ENCODE measurements at regions not wholly inside any gene's neighbourhood (a gene's known extent, or its start where the extent isn't known, plus 50 kb on each side); places are given as distances from the start of the nearest gene placed in this dataset.
"Not testable (repeated sequence)": the region's sequence is repeated elsewhere in the genome, so short reads cannot be mapped to it uniquely, and the experiment has no call there.

GRCh38 chr5:159522841-159523240 is 192.6 kb upstream of the IL12B start:
- no peaks in the 10 kb centered on the region for H3K9me3 ChIP-seq (ENCODE audit: insufficient read depth, low read length, severe bottlenecking)
- H4K20me1 ChIP-seq (ENCODE audit: insufficient read depth, low read length) = no peaks in the 10 kb centered on the region
- no peak overlapping the region for H3K27ac ChIP-seq (ENCODE audit: low read length)
- no peak overlapping the region for H3K4me3 ChIP-seq (ENCODE audit: low read depth in 1 of 2, low read length in 2 of 2)
- no peaks in the 10 kb centered on the region for H3K27me3 ChIP-seq (ENCODE audit: insufficient read depth, low read length, poor library complexity)
- H2AFZ ChIP-seq (ENCODE audit: low read depth, low read length) = no peak overlapping the region
- ATAC-seq (ENCODE audit: insufficient read depth, low read depth) = no peak
- no peak for DNase-seq
- H3K36me3 ChIP-seq (ENCODE audit: insufficient read depth, low read length) = no peaks in the 10 kb centered on the region
- H3K4me1 ChIP-seq (ENCODE audit: insufficient read depth, low read length) = no peaks in the 10 kb centered on the region
- H3K79me2 ChIP-seq (ENCODE audit: insufficient read depth, low read length) = no peaks in the 10 kb centered on the region
- no peak overlapping the region for H3K4me2 ChIP-seq (ENCODE audit: insufficient read depth, low read length)
- H3K9ac ChIP-seq (ENCODE audit: low read depth, low read length) = no peak overlapping the region
- TF ChIP-seq, protein P1, sequence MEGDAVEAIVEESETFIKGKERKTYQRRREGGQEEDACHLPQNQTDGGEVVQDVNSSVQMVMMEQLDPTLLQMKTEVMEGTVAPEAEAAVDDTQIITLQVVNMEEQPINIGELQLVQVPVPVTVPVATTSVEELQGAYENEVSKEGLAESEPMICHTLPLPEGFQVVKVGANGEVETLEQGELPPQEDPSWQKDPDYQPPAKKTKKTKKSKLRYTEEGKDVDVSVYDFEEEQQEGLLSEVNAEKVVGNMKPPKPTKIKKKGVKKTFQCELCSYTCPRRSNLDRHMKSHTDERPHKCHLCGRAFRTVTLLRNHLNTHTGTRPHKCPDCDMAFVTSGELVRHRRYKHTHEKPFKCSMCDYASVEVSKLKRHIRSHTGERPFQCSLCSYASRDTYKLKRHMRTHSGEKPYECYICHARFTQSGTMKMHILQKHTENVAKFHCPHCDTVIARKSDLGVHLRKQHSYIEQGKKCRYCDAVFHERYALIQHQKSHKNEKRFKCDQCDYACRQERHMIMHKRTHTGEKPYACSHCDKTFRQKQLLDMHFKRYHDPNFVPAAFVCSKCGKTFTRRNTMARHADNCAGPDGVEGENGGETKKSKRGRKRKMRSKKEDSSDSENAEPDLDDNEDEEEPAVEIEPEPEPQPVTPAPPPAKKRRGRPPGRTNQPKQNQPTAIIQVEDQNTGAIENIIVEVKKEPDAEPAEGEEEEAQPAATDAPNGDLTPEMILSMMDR (IDR thresholded peaks at IDR 0.05; ENCODE audit: borderline replicate concordance, extremely low read depth, low read length, poor library complexity, severe bottlenecking) = no peak
- TF ChIP-seq EZH2 (IDR thresholded peaks at IDR 0.05; ENCODE audit: borderline replicate concordance, low read depth, low read length, severe bottlenecking) = no peak

- not testable (repeated sequence) for H3K79me2 ChIP-seq (ENCODE audit: insufficient read depth, low read length); H3K4me1 ChIP-seq (ENCODE audit: insufficient read depth, low read length); ATAC-seq (ENCODE audit: insufficient read depth, low read depth); H3K36me3 ChIP-seq (ENCODE audit: insufficient read depth, low read length); DNase-seq; H4K20me1 ChIP-seq (ENCODE audit: insufficient read depth, low read length); H3K4me2 ChIP-seq (ENCODE audit: insufficient read depth, low read length); H3K9ac ChIP-seq (ENCODE audit: low read depth, low read length); H3K9me3 ChIP-seq (ENCODE audit: insufficient read depth, low read length, severe bottlenecking); H3K4me3 ChIP-seq (ENCODE audit: low read depth in 1 of 2, low read length in 2 of 2); H3K27ac ChIP-seq (ENCODE audit: low read length); H2AFZ ChIP-seq (ENCODE audit: low read depth, low read length); H3K27me3 ChIP-seq (ENCODE audit: insufficient read depth, low read length, poor library complexity)
These were observed 194.0 kb upstream of the IL12B start for GRCh38 chr5:159524279-159524678.

DNA sequence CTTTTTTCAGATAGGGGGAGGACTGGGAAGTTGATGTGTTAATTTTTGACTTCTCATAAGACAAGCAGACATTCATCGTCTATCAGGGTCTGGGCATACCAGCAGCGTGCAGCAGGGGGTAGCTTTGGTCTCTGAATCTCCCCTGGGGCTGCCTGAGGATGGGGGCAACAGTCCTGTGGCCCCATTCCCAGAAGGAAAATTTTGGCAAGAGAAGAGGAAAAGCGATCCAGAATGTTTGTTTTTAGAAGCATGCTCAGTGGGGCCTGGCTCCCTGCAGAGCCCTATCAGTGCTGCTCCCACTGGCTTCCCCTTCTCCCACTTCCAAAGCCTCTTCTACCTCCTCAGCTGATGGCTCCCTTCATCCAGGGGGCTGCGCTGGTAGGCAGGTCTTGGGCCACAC is 194.8 kb upstream of the IL12B start:
- H3K9ac ChIP-seq (ENCODE audit: low read depth, low read length) = no peak overlapping the region
- DNase-seq (no peak), ATAC-seq (ENCODE audit: insufficient read depth, low read depth) (no peak)
- no peaks in the 10 kb centered on the region for H4K20me1 ChIP-seq (ENCODE audit: insufficient read depth, low read length)
- H3K27me3 ChIP-seq (ENCODE audit: insufficient read depth, low read length, poor library complexity) = no peaks in the 10 kb centered on the region
- H3K9me3 ChIP-seq (ENCODE audit: insufficient read depth, low read length, severe bottlenecking) = no peaks in the 10 kb centered on the region
- H3K4me3 ChIP-seq (ENCODE audit: low read depth in 1 of 2, low read length in 2 of 2) = no peak overlapping the region
- H3K79me2 ChIP-seq (ENCODE audit: insufficient read depth, low read length) = no peaks in the 10 kb centered on the region
- H3K36me3 ChIP-seq (ENCODE audit: insufficient read depth, low read length) = no peaks in the 10 kb centered on the region
- H3K4me2 ChIP-seq (ENCODE audit: insufficient read depth, low read length) = no peak overlapping the region
- TF ChIP-seq EZH2 (IDR thresholded peaks at IDR 0.05; ENCODE audit: borderline replicate concordance, low read depth, low read length, severe bottlenecking) = no peak
- TF ChIP-seq, protein P1 (IDR thresholded peaks at IDR 0.05; ENCODE audit: borderline replicate concordance, extremely low read depth, low read length, poor library complexity, severe bottlenecking) = no peak
- H2AFZ ChIP-seq (ENCODE audit: low read depth, low read length) = no peak overlapping the region
- H3K27ac ChIP-seq (ENCODE audit: low read length) = no peak overlapping the region
- no peaks in the 10 kb centered on the region for H3K4me1 ChIP-seq (ENCODE audit: insufficient read depth, low read length)

DNA sequence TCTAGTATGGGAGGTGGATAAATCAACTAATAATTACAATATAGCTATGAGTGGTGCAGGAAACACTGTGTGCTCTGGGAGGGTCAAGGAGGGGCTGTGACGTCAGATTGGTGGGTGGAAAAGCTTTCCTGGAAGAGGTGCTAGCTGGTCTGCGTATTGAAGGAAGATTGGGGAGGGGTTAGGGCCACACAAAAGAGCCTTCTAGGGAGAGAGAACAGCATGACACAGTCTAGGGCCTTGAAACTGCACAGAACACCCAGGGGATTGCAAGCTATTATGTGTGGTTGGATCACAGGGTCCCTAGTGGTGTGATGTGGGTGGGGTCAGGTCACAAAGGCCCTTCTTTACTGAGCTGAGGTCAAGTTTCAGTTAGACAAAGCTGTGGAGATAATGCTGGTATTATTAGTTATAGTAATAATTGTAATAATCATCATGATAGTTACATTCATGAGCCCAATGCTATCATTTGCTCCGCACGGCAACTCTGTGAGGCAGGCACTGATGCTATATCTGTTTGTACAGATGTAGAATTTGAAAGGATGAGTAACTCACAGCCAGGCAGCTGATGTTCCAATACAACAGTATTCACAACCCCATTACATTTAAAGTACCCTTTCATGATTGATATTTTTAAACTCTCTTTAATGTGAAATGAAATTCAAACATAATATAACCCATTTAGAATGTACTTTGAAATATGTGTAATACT is 197.4 kb upstream of the IL12B start:
- H3K4me2 ChIP-seq (ENCODE audit: insufficient read depth, low read length) = no peak overlapping the region
- H2AFZ ChIP-seq (ENCODE audit: low read depth, low read length) = no peak overlapping the region
- H3K36me3 ChIP-seq (ENCODE audit: insufficient read depth, low read length) = no peaks in the 10 kb centered on the region
- H3K27ac ChIP-seq (ENCODE audit: low read length) = no peak overlapping the region
- no peak for DNase-seq
- no peak overlapping the region for H3K4me3 ChIP-seq (ENCODE audit: low read depth in 1 of 2, low read length in 2 of 2)
- no peaks in the 10 kb centered on the region for H3K9me3 ChIP-seq (ENCODE audit: insufficient read depth, low read length, severe bottlenecking)
- 0 out of 3 replicates have a peak, but pooled peaks have one; percentile 33 for ATAC-seq (ENCODE audit: insufficient read depth, low read depth)
- TF ChIP-seq, protein P1 (IDR thresholded peaks at IDR 0.05; ENCODE audit: borderline replicate concordance, extremely low read depth, low read length, poor library complexity, severe bottlenecking) = no peak
- TF ChIP-seq EZH2 (IDR thresholded peaks at IDR 0.05; ENCODE audit: borderline replicate concordance, low read depth, low read length, severe bottlenecking) = no peak
- no peaks in the 10 kb centered on the region for H3K4me1 ChIP-seq (ENCODE audit: insufficient read depth, low read length)
- no peak overlapping the region for H3K9ac ChIP-seq (ENCODE audit: low read depth, low read length)
- H4K20me1 ChIP-seq (ENCODE audit: insufficient read depth, low read length) = no peaks in the 10 kb centered on the region
- no peaks in the 10 kb centered on the region for H3K79me2 ChIP-seq (ENCODE audit: insufficient read depth, low read length)
- H3K27me3 ChIP-seq (ENCODE audit: insufficient read depth, low read length, poor library complexity) = no peaks in the 10 kb centered on the region
